HG03064 (cell line): ENCODE measurements at regions not wholly inside any gene's neighbourhood (a gene's known extent, or its start where the extent isn't known, plus 50 kb on each side); places are given as distances from the start of the nearest gene placed in this dataset.
A peak's percentile ranks its signal among the peaks of the same experiment; 100 is the strongest.

Experiments used
- ATAC-seq: cut with Tn5 transposase; IDR thresholded peaks from one replicate; pipeline ENCODE4 v1.9.1; 2021; ENCODE audit warnings: low read depth; ENCODE audit not compliant: unreplicated experiment

DNA sequence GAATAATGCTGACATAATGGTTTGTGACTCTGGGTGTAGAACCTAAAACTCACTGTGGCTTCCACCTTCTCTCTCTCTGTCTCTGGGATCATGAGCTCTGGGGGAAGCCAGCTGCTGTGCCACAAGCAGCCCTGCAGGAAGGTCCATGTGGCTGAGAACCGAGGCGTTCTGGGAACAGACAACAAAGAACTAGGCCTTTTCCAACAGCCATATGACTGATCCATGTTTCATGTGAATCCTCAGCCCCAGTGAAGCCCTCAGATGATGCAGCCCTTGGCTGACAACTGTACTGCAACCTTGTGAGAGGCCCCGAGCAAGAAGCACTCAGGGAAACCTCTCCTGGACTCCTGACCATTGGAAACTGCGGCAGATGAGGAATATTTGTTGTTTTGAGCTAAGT lies 56.6 kb downstream of the HLA-G start:
- ATAC-seq = no peak

DNA sequence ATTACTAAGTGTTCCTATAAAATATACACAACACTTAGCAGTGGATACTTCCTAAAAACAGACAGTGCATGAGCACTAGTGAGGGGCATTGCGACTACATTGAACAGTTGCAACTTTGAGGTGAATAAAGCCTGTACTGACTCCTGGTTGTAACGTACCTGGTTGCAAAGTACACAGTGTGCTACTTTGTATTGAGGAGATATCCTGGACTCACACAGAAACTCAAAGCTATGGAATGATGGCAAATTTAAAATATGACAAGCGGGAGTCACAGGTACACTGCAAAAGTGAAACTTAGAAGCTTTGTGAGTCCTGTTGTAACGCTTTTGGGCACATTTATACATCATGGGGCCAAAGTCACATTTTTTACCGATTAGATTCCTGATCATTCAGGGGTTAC lies 55.6 kb upstream of the HLA-A start:
- ATAC-seq = no peak

DNA sequence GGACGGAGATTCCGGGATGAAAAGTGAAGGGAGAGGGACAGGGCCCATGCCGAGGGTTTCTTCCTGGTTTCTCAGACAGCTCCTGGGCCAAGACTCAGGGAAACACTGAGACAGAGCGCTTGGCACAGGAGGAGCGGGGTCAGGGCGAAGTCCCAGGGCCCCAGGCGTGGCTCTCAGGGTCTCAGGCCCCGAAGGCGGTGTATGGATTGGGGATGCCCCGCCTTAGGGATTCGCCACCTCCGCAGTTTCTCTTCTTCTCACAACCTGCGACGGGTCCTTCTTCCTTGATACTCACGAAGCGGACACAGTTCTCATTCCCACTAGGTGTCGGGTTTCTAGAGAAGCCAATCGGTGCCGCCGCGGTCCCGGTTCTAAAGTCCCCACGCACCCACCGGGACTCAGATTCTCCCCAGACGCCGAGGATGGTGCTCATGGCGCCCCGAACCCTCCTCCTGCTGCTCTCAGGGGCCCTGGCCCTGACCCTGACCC lies 55.0 kb upstream of the HLA-A start:
- ATAC-seq = peak; percentile 36

- ATAC-seq = peak; percentile 54
Observed at GRCh38 chr6:29887819-29888776, 54.2 kb upstream of the HLA-A start.
